Neural cell (in vitro differentiated cells): ENCODE measurements at regions not wholly inside any gene's neighbourhood (a gene's known extent, or its start where the extent isn't known, plus 50 kb on each side); places are given as distances from the start of the nearest gene placed in this dataset.

Source experiments
- H2AFZ ChIP-seq: fragments of 200-600, 300-800 bp; sonication (generic), shearing (Covaris generic); 2 replicates; pipeline ENCODE4 v1.6.0; 2014; ENCODE audit warnings: low read depth, mild to moderate bottlenecking, antibody characterized with exemption, low read length, moderate library complexity
- H3F3A ChIP-seq: fragments of 200-600 bp; shearing (Covaris generic); 2 replicates; pipeline ENCODE4 v1.6.1; 2016; ENCODE audit warnings: mild to moderate bottlenecking, moderate library complexity, mixed read lengths, antibody characterized with exemption, low read length; ENCODE audit not compliant: insufficient read depth, poor library complexity, severe bottlenecking
- H3K27ac ChIP-seq: fragments of 200-600, 300-800 bp; sonication (generic), shearing (Covaris generic); 2 replicates; pipeline ENCODE4 v1.5.1; 2014; ENCODE audit warnings: mild to moderate bottlenecking, low read length, moderate library complexity
- H3K27me3 ChIP-seq: fragments of 300-800, 200-600 bp; sonication (generic), shearing (Covaris generic); 2 replicates; pipeline ENCODE4 v1.6.0; 2014; ENCODE audit warnings: mild to moderate bottlenecking, low read depth, low read length, moderate library complexity; ENCODE audit not compliant: insufficient read depth
- H3K36me3 ChIP-seq: fragments of 300-800, 200-600 bp; sonication (generic), shearing (Covaris generic); 2 replicates; pipeline ENCODE4 v1.5.1; 2014; ENCODE audit warnings: mild to moderate bottlenecking, antibody characterized with exemption, low read length, moderate library complexity; ENCODE audit not compliant: insufficient read depth
- H3K4me2 ChIP-seq: fragments of 300-800, 200-600 bp; sonication (generic), shearing (Covaris generic); 2 replicates; pipeline ENCODE4 v1.6.0; 2014; ENCODE audit warnings: mild to moderate bottlenecking, low read length
- H3K4me3 ChIP-seq: fragments of 300-800, 200-600 bp; sonication (generic), shearing (Covaris generic); 2 replicates; pipeline ENCODE4 v1.5.1; 2014; ENCODE audit warnings: mild to moderate bottlenecking, low read length, moderate library complexity
- H3K79me2 ChIP-seq: fragments of 200-600 bp; shearing (Covaris generic); replicated peaks from 2 replicates; pipeline ENCODE4 v1.6.0; 2014; ENCODE audit warnings: mild to moderate bottlenecking, low read length, moderate library complexity; ENCODE audit not compliant: insufficient read depth
- H3K9ac ChIP-seq: fragments of 300-800, 200-600 bp; sonication (generic), shearing (Covaris generic); 2 replicates; pipeline ENCODE4 v1.6.1; 2016; ENCODE audit warnings: mild to moderate bottlenecking, low read length, mixed read lengths
- H3K9me2 ChIP-seq: fragments of 200-600 bp; shearing (Covaris generic); 2 replicates; pipeline ENCODE4 v1.6.1; 2016; ENCODE audit warnings: mild to moderate bottlenecking, low read length, mixed read lengths; ENCODE audit not compliant: insufficient read depth
- H3K9me3 ChIP-seq: fragments of 200-600, 300-800 bp; sonication (generic), shearing (Covaris generic); 2 replicates; pipeline ENCODE4 v1.6.1; 2016; ENCODE audit warnings: mild to moderate bottlenecking, mixed run types, low read length, moderate library complexity, mixed read lengths
- H4K20me1 ChIP-seq: fragments of 200-600 bp; shearing (Covaris generic); 2 replicates; pipeline ENCODE4 v1.6.1; 2016; ENCODE audit warnings: mild to moderate bottlenecking, mixed run types; ENCODE audit not compliant: insufficient read depth
- EP300 ChIP-seq: fragments of 450-650 bp; conservative IDR thresholded peaks from 2 replicates; pipeline ENCODE4 v1.6.1; 2014; ENCODE audit warnings: antibody characterized with exemption, mild to moderate bottlenecking, moderate library complexity; ENCODE audit not compliant: poor library complexity, severe bottlenecking
- EZH2 ChIP-seq: fragments of 200-600, 300-800 bp; shearing (Covaris generic), sonication (generic); IDR thresholded peaks from 2 replicates; pipeline ENCODE4 v1.6.1; 2014; ENCODE audit warnings: antibody characterized with exemption, low read length, borderline replicate concordance, mild to moderate bottlenecking; ENCODE audit not compliant: insufficient read depth, poor library complexity, severe bottlenecking
- MXI1 ChIP-seq: fragments of 450-650 bp; conservative IDR thresholded peaks from 2 replicates; pipeline ENCODE4 v1.6.1; 2014; ENCODE audit warnings: antibody characterized with exemption, mild to moderate bottlenecking; ENCODE audit not compliant: poor library complexity, severe bottlenecking
- POLR2AphosphoS5 ChIP-seq: IDR thresholded peaks from 2 replicates; pipeline ENCODE4 v1.6.1; 2012
- RAD21 ChIP-seq: fragments of 450-650 bp; conservative IDR thresholded peaks from 2 replicates; pipeline ENCODE4 v1.6.1; 2014; ENCODE audit warnings: antibody characterized with exemption, mild to moderate bottlenecking, moderate library complexity
- SMC3 ChIP-seq: fragments of 450-650 bp; conservative IDR thresholded peaks from 2 replicates; pipeline ENCODE4 v1.6.1; 2014; ENCODE audit warnings: antibody characterized with exemption, mild to moderate bottlenecking, moderate library complexity; ENCODE audit not compliant: poor library complexity
- TAF1 ChIP-seq: IDR thresholded peaks from 2 replicates; pipeline ENCODE4 v1.6.1; 2012; ENCODE audit warnings: low read depth
- TF ChIP-seq, protein P1 (sequence below): IDR thresholded peaks from 2 replicates; pipeline ENCODE4 v1.6.1; 2012; ENCODE audit warnings: borderline replicate concordance
- TF ChIP-seq, protein P2 (sequence below): fragments of 450-650 bp; IDR thresholded peaks from 2 replicates; pipeline ENCODE4 v1.5.1; 2014; ENCODE audit warnings: antibody characterized with exemption, mild to moderate bottlenecking, moderate library complexity; ENCODE audit not compliant: poor library complexity, severe bottlenecking

DNA sequence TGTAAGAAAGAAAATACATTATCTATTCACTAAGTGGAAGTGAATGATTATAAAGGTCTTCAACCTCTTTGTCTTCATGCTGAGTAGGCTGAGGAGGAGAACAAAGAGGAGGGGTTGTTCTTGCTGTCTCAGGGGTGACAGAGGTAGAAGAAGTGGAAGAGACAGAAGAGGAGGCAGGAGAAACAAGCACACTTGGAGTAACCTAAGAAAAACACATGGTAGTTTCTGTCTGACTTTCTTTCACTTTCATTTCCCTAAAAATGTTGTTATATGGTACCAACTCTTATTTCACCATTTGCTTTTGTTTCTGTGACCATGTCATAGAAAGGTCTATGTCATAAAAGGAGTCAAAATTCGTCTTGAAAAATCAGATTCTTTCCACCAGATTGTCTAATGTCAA, 696.6 kb upstream of the BRINP3 start:
- no peaks in the 10 kb centered on the region for H3K9me2 ChIP-seq
- no peak overlapping the region for H3K4me3 ChIP-seq
- H3K9me3 ChIP-seq: no peaks in the 10 kb centered on the region
- H3F3A ChIP-seq: no peaks in the 10 kb centered on the region
- H3K4me2 ChIP-seq: no peak overlapping the region
- H3K9ac ChIP-seq: no peak overlapping the region
- no peak for TF ChIP-seq POLR2AphosphoS5
- TF ChIP-seq, protein P1, sequence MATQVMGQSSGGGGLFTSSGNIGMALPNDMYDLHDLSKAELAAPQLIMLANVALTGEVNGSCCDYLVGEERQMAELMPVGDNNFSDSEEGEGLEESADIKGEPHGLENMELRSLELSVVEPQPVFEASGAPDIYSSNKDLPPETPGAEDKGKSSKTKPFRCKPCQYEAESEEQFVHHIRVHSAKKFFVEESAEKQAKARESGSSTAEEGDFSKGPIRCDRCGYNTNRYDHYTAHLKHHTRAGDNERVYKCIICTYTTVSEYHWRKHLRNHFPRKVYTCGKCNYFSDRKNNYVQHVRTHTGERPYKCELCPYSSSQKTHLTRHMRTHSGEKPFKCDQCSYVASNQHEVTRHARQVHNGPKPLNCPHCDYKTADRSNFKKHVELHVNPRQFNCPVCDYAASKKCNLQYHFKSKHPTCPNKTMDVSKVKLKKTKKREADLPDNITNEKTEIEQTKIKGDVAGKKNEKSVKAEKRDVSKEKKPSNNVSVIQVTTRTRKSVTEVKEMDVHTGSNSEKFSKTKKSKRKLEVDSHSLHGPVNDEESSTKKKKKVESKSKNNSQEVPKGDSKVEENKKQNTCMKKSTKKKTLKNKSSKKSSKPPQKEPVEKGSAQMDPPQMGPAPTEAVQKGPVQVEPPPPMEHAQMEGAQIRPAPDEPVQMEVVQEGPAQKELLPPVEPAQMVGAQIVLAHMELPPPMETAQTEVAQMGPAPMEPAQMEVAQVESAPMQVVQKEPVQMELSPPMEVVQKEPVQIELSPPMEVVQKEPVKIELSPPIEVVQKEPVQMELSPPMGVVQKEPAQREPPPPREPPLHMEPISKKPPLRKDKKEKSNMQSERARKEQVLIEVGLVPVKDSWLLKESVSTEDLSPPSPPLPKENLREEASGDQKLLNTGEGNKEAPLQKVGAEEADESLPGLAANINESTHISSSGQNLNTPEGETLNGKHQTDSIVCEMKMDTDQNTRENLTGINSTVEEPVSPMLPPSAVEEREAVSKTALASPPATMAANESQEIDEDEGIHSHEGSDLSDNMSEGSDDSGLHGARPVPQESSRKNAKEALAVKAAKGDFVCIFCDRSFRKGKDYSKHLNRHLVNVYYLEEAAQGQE: no peak
- no peak for TF ChIP-seq RAD21
- TF ChIP-seq MXI1: no peak
- no peak for TF ChIP-seq EZH2
- no peak for TF ChIP-seq EP300
- TF ChIP-seq TAF1: no peak
- no peak for TF ChIP-seq SMC3
- TF ChIP-seq, protein P2, sequence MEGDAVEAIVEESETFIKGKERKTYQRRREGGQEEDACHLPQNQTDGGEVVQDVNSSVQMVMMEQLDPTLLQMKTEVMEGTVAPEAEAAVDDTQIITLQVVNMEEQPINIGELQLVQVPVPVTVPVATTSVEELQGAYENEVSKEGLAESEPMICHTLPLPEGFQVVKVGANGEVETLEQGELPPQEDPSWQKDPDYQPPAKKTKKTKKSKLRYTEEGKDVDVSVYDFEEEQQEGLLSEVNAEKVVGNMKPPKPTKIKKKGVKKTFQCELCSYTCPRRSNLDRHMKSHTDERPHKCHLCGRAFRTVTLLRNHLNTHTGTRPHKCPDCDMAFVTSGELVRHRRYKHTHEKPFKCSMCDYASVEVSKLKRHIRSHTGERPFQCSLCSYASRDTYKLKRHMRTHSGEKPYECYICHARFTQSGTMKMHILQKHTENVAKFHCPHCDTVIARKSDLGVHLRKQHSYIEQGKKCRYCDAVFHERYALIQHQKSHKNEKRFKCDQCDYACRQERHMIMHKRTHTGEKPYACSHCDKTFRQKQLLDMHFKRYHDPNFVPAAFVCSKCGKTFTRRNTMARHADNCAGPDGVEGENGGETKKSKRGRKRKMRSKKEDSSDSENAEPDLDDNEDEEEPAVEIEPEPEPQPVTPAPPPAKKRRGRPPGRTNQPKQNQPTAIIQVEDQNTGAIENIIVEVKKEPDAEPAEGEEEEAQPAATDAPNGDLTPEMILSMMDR: no peak
- no peaks in the 10 kb centered on the region for H3K27me3 ChIP-seq
- no peaks in the 10 kb centered on the region for H3K36me3 ChIP-seq
- H4K20me1 ChIP-seq: no peaks in the 10 kb centered on the region
- no peaks in the 10 kb centered on the region for H3K79me2 ChIP-seq
- no peak overlapping the region for H3K27ac ChIP-seq
- no peak overlapping the region for H2AFZ ChIP-seq

DNA sequence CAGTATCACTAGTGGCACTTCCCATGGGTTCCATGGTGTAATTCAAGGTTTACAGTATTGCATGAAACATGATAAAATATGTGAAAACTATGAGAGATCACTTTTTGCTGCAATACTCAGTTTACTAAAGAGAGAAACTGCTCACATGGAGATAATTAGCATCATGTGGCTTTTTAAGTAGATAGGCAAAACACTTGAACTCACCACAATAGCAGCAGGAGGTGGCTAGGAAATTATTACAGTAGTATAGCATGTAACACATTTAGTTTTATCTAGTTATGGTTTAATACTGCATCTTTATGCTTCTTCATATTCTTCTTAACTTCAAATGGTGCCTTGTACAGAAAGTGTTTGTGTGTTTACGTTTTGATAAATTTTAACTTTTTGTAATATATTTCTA, 698.5 kb upstream of the BRINP3 start:
- Histone ChIP-seq H3K4me3 (no peak overlapping the region), H3K9me2 (no peaks in the 10 kb centered on the region), H3K36me3 (no peaks in the 10 kb centered on the region), H3K27me3 (no peaks in the 10 kb centered on the region), H3F3A (no peaks in the 10 kb centered on the region), H4K20me1 (no peaks in the 10 kb centered on the region), H3K79me2 (no peaks in the 10 kb centered on the region), H3K9me3 (no peaks in the 10 kb centered on the region), H3K9ac (no peak overlapping the region), H2AFZ (no peak overlapping the region), H3K4me2 (no peak overlapping the region), H3K27ac (no peak overlapping the region)
- no peak for TF ChIP-seq EZH2
- TF ChIP-seq, protein P2: no peak
- TF ChIP-seq SMC3: no peak
- TF ChIP-seq, protein P1: no peak
- TF ChIP-seq POLR2AphosphoS5: no peak
- TF ChIP-seq MXI1: no peak
- no peak for TF ChIP-seq RAD21
- TF ChIP-seq TAF1: no peak
- TF ChIP-seq EP300: no peak
